B cell (primary cell): ENCODE measurements at regions not wholly inside any gene's neighbourhood (a gene's known extent, or its start where the extent isn't known, plus 50 kb on each side); places are given as distances from the start of the nearest gene placed in this dataset.

Experiments
- ATAC-seq: fragments of 200-7000 bp; cut with Tn5 transposase; one replicate; pipeline ENCODE4 v1.10.0; 2021; ENCODE audit warnings: low read depth, mild to moderate bottlenecking, moderate number of reproducible peaks, moderate library complexity
- CTCF ChIA-PET: fragments of 350-600 bp; sonication (Branson Sonifier 250); formaldehyde crosslinking; loops from one replicate; lab custom pipeline; 2021; ENCODE audit warnings: antibody characterized with exemption, inconsistent platforms; lab: Charles Lee
- POLR2A ChIA-PET: fragments of 350-600 bp; sonication (Branson Sonifier 250); formaldehyde crosslinking; loops from one replicate; lab custom pipeline; 2021; ENCODE audit warnings: antibody characterized with exemption; lab: Charles Lee
- DNase-seq: peaks from one replicate; pipeline ENCODE4 v3.0.0; 2013
- H2AFZ ChIP-seq: 2 replicates; pipeline ENCODE4 v1.6.1; 2012; ENCODE audit warnings: mild to moderate bottlenecking, low read depth, low read length; ENCODE audit not compliant: insufficient read depth, poor library complexity, severe bottlenecking
- H3K27ac ChIP-seq, 2 donors: 1 replicate in 1 of 2; 2 replicates in 1 of 2; pipeline ENCODE4 v1.5.1; 2012 to 2013; ENCODE audit warnings: low read length in 2 of 2, mild to moderate bottlenecking in 2 of 2, moderate library complexity in 1 of 2
- H3K27me3 ChIP-seq, 4 experiments: fragments of 200-600 bp in 1 of 4; sonication (generic) in 1 of 4; replicated peaks in 1 of 4; 1 replicate in 2 of 4; 2 replicates in 2 of 4; pipeline versions ENCODE4 v1.6.1 to v1.7.0; 2013 to 2016; ENCODE audit warnings: low read length in 3 of 4, mild to moderate bottlenecking in 2 of 4, mixed read lengths in 1 of 4, moderate library complexity in 1 of 4; ENCODE audit not compliant: insufficient read depth in 4 of 4, control insufficient read depth in 3 of 4; ENCODE audit errors: control extremely low read depth in 1 of 4
- H3K36me3 ChIP-seq, 2 experiments: replicated peaks in 1 of 2; 1 replicate in 1 of 2; 2 replicates in 1 of 2; pipeline versions ENCODE4 v1.6.1 to v1.7.1; 2013; ENCODE audit warnings: low read length in 1 of 2; ENCODE audit not compliant: insufficient read depth in 2 of 2, control insufficient read depth in 1 of 2; ENCODE audit errors: control extremely low read depth in 1 of 2, extremely low read depth in 1 of 2
- H3K4me1 ChIP-seq, 2 donors: fragments of 200-600 bp in 1 of 2; sonication (generic) in 1 of 2; 1 replicate in 1 of 2; 2 replicates in 1 of 2; pipeline versions ENCODE4 v1.5.1 to v1.6.1; 2013 to 2017; ENCODE audit warnings: low read length in 2 of 2; ENCODE audit not compliant: control insufficient read depth in 2 of 2, insufficient read depth in 2 of 2
- H3K4me2 ChIP-seq: replicated peaks from 2 replicates; pipeline ENCODE3; 2012; ENCODE audit warnings: mild to moderate bottlenecking, low read depth, low read length; ENCODE audit not compliant: poor library complexity, severe bottlenecking
- H3K4me3 ChIP-seq, 5 experiments: fragments of 200-600 bp in 1 of 5; sonication (generic) in 1 of 5; 1 replicate in 3 of 5; 2 replicates in 2 of 5; pipeline versions ENCODE4 v1.5.1 to v1.7.0; 2011 to 2016; ENCODE audit warnings: low read length in 4 of 5, mild to moderate bottlenecking in 4 of 5, low read depth in 2 of 5, control low read depth in 1 of 5, moderate library complexity in 1 of 5; ENCODE audit not compliant: insufficient read depth in 1 of 5; ENCODE audit errors: control extremely low read depth in 1 of 5, extremely low read depth in 1 of 5
- H3K79me2 ChIP-seq: fragments of 200-600 bp; sonication (generic); one replicate; pipeline ENCODE4 v1.6.0; 2016; ENCODE audit warnings: low read length; ENCODE audit not compliant: control insufficient read depth, insufficient read depth
- H3K9ac ChIP-seq: fragments of 200-600 bp; sonication (generic); 2 replicates; pipeline ENCODE4 v1.6.1; 2017; ENCODE audit warnings: mild to moderate bottlenecking, low read length, moderate library complexity
- H3K9me3 ChIP-seq, 3 donors: one replicate each; pipeline versions ENCODE4 v1.6.1 to v1.7.1; 2013; ENCODE audit warnings: low read length in 2 of 3; ENCODE audit not compliant: control insufficient read depth in 2 of 3, insufficient read depth in 1 of 3; ENCODE audit errors: control extremely low read depth in 1 of 3
- H4K20me1 ChIP-seq: 2 replicates; pipeline ENCODE4 v1.6.0; 2012; ENCODE audit warnings: mild to moderate bottlenecking, low read length; ENCODE audit not compliant: insufficient read depth, control insufficient read depth, poor library complexity, severe bottlenecking
- H3K27ac Mint-ChIP-seq: one replicate; pipeline ENCODE4 v1.8.0; 2021; ENCODE audit warnings: mixed read lengths
- H3K27me3 Mint-ChIP-seq: one replicate; pipeline ENCODE4 v1.8.0; 2021; ENCODE audit warnings: mixed read lengths
- H3K4me1 Mint-ChIP-seq: one replicate; pipeline ENCODE4 v1.8.0; 2021; ENCODE audit warnings: mixed read lengths
- H3K4me3 Mint-ChIP-seq: one replicate; pipeline ENCODE4 v1.8.0; 2021; ENCODE audit warnings: mixed read lengths
- H3K9me3 Mint-ChIP-seq: one replicate; pipeline ENCODE4 v1.8.0; 2022; ENCODE audit warnings: mixed read lengths; ENCODE audit not compliant: insufficient read depth
- CTCF ChIP-seq: fragments of 200-600 bp; IDR thresholded peaks from one replicate; pipeline ENCODE4 v1.8.0; 2022; ENCODE audit warnings: antibody characterized with exemption, mild to moderate bottlenecking
- EZH2 ChIP-seq: IDR thresholded peaks from 2 replicates; pipeline ENCODE4 v1.6.1; 2012; ENCODE audit warnings: borderline replicate concordance, low read depth, mild to moderate bottlenecking, moderate library complexity, low read length; ENCODE audit not compliant: insufficient read depth, poor library complexity, severe bottlenecking
- WGBS: methylation state at CpG from one replicate; pipeline ENCODE4 v1.1.5; 2013; ENCODE audit warnings: missing lambda C conversion rate; ENCODE audit not compliant: insufficient coverage; 5-methylcytosine and 5-hydroxymethylcytosine counted together
- intact Hi-C: fragments of 100-400 bp; cut with micrococcal nuclease; formaldehyde crosslinking; loops from one replicate; pipeline ENCODE4 v1.10.0; 2022

GRCh38 chr7:114158275-114158674 is 239.5 kb upstream of the PPP1R3A start:
- H3K9me3 Mint-ChIP-seq: no peaks in the 10 kb centered on the region
- Histone ChIP-seq H3K36me3 (no peaks in the 10 kb centered on the region), H3K4me3 (no peak overlapping the region), H3K27ac (no peak overlapping the region), H3K9me3 (no peaks in the 10 kb centered on the region), H2AFZ (no peak overlapping the region), H3K79me2 (no peaks in the 10 kb centered on the region), H4K20me1 (no peaks in the 10 kb centered on the region), H3K9ac (no peak overlapping the region), H3K4me1 (no peaks in the 10 kb centered on the region), H3K4me2 (no peak overlapping the region), H3K27me3 (no peaks in the 10 kb centered on the region)
- no peak overlapping the region for H3K27ac Mint-ChIP-seq
- no CpG with 5 or more reads among the region's 3 CpGs for WGBS
- ATAC-seq (no peak), DNase-seq (no peak)
- H3K4me3 Mint-ChIP-seq: no peak overlapping the region
- intact Hi-C loops: no loop called here
- POLR2A ChIA-PET: no interaction called here
- CTCF ChIA-PET: no interaction called here
- TF ChIP-seq EZH2 (no peak), CTCF (no peak)
- no peaks in the 10 kb centered on the region for H3K4me1 Mint-ChIP-seq
- H3K27me3 Mint-ChIP-seq: no peaks in the 10 kb centered on the region

GRCh38 chr7:114156178-114156577 is 237.4 kb upstream of the PPP1R3A start:
- H4K20me1 ChIP-seq: no peaks in the 10 kb centered on the region
- H3K9me3 ChIP-seq: no peaks in the 10 kb centered on the region
- Mint-ChIP-seq H3K27me3 (no peaks in the 10 kb centered on the region), H3K27ac (no peak overlapping the region), H3K9me3 (no peaks in the 10 kb centered on the region), H3K4me1 (no peaks in the 10 kb centered on the region), H3K4me3 (no peak overlapping the region)
- DNase-seq: no peak
- ChIA-PET CTCF (no interaction called here), POLR2A (no interaction called here)
- H3K36me3 ChIP-seq: no peaks in the 10 kb centered on the region
- TF ChIP-seq CTCF (no peak), EZH2 (no peak)
- no peak for ATAC-seq
- H3K4me3 ChIP-seq: no peak overlapping the region
- no peak overlapping the region for H2AFZ ChIP-seq
- intact Hi-C loops: no loop called here
- H3K4me1 ChIP-seq: no peaks in the 10 kb centered on the region
- no peaks in the 10 kb centered on the region for H3K79me2 ChIP-seq
- H3K27ac ChIP-seq: no peak overlapping the region
- H3K4me2 ChIP-seq: no peak overlapping the region
- no peaks in the 10 kb centered on the region for H3K27me3 ChIP-seq
- no peak overlapping the region for H3K9ac ChIP-seq
- no CpG with 5 or more reads among the region's 1 CpG for WGBS
